Activated naive CD8-positive, alpha-beta T cell treated with anti-CD3 and anti-CD28 coated beads, Interleukin-2, amount 10 ng/mL, durations not matched to agents 7 days and 5 days (primary cell): ENCODE measurements at regions not wholly inside any gene's neighbourhood (a gene's known extent, or its start where the extent isn't known, plus 50 kb on each side); places are given as distances from the start of the nearest gene placed in this dataset.
"Not testable (repeated sequence)": the region's sequence is repeated elsewhere in the genome, so short reads cannot be mapped to it uniquely, and the experiment has no call there.

ENCODE experiments used
- ATAC-seq: fragments of 150-1000 bp; cut with Tn5 transposase; one replicate; pipeline ENCODE4 v1.10.0; 2021; ENCODE audit warnings: low read depth, moderate library complexity
- POLR2A ChIA-PET: fragments of 350-600 bp; sonication (Branson Sonifier 250); formaldehyde crosslinking; loops from one replicate; lab custom pipeline; 2021; ENCODE audit warnings: antibody characterized with exemption; lab: Charles Lee
- DNase-seq: peaks from one replicate; pipeline ENCODE4 v3.0.0; 2021
- H3K27ac Mint-ChIP-seq: one replicate; pipeline ENCODE4 v1.8.0; 2022; ENCODE audit warnings: mild to moderate bottlenecking, mixed read lengths
- H3K27me3 Mint-ChIP-seq: one replicate; pipeline ENCODE4 v1.8.0; 2022; ENCODE audit warnings: mild to moderate bottlenecking, moderate library complexity, mixed read lengths
- H3K36me3 Mint-ChIP-seq: one replicate; pipeline ENCODE4 v1.8.0; 2021; ENCODE audit warnings: mild to moderate bottlenecking, mixed read lengths
- H3K4me1 Mint-ChIP-seq: one replicate; pipeline ENCODE4 v1.8.0; 2021; ENCODE audit warnings: mixed read lengths
- H3K4me3 Mint-ChIP-seq: one replicate; pipeline ENCODE4 v1.8.0; 2022; ENCODE audit warnings: mild to moderate bottlenecking, moderate library complexity, mixed read lengths
- H3K9me3 Mint-ChIP-seq: one replicate; pipeline ENCODE4 v1.8.0; 2021; ENCODE audit warnings: mixed read lengths

DNA sequence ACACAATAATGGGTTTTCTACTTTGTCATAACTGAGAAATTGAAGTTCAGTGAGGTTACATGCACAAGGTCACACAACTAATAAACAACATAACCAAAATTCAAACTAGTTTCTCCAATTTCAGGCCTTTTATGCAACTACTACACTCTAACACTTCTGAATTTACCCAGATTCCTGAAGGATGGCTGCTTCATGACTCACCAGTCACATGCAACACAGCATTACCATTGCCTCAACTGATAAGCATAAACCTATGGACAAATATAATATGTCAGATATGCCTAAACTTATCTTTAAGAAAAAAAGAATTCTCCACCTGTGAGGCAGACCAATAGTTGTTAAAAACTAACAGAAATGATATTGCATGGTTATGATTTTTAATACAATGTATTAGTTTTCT, 586.5 kb upstream of the SLC8A1 start:
- Mint-ChIP-seq H3K4me3 (no peak overlapping the region), H3K36me3 (no peaks in the 10 kb centered on the region), H3K27ac (no peak overlapping the region), H3K27me3 (no peaks in the 10 kb centered on the region), H3K9me3 (no peaks in the 10 kb centered on the region), H3K4me1 (no peaks in the 10 kb centered on the region)
- no peak for DNase-seq
- POLR2A ChIA-PET: no interaction called here
- ATAC-seq: no peak

DNA sequence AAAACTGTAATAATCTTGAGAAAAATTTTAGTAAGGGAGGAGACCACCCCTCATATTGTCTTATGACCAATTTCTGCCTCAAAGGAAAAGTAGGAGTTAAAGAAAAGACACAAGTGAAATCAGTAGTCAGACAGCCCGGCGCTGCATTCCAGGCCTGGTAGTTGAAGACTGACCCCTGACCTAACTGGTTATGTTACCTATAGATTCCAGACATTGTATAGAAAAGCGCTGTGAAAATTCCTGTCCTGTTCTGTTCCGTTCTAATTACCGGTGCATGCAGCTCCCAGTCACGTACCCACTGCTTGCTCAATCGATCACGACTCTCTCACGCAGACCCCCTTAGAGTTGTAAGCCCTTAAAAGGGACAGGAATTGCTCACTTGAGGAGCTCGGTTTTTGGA, 587.9 kb upstream of the SLC8A1 start:
- H3K4me1 Mint-ChIP-seq, ATAC-seq, H3K27ac Mint-ChIP-seq, DNase-seq, H3K36me3 Mint-ChIP-seq, H3K27me3 Mint-ChIP-seq, H3K9me3 Mint-ChIP-seq, H3K4me3 Mint-ChIP-seq, POLR2A ChIA-PET: not testable (repeated sequence)

DNA sequence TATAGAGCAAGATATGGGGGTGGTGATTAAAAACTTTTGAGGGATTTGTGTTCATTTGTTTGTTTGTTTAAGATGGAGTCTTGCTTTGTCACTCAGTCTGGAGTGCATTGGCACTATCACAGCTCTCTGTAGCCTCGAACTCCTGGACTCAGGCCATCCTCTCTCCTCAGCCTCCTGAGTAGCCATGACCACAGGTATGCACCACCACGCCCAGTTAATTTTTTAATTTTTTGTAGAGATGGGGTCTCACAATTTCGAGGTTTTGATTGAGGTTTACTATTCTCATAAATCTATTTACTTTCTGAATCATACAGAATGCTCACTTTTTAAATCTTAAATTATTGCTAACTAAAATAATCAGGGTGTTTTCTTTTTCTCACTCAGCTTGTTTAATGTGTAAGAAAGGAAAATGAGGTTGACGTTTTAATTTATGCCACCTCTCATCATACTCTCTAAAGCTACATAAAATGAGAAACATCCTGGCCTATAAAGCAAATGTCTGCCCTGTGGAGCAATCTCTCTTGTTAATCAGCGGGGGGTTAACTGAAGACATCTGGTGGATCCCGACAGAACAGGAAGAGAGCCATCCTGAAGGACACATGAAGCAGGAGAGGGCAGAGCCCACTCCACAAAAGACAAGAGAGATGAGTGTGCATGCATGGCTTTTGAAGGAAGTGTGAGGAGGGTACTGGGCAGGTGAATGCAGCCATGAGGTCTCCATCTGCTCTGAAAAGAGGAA, 589.1 kb upstream of the SLC8A1 start:
- Mint-ChIP-seq H3K4me3 (no peak overlapping the region), H3K27me3 (no peaks in the 10 kb centered on the region), H3K36me3 (no peaks in the 10 kb centered on the region), H3K27ac (no peak overlapping the region), H3K9me3 (no peaks in the 10 kb centered on the region), H3K4me1 (no peaks in the 10 kb centered on the region)
- DNase-seq (no peak), ATAC-seq (no peak)
- POLR2A ChIA-PET: no interaction called here

DNA sequence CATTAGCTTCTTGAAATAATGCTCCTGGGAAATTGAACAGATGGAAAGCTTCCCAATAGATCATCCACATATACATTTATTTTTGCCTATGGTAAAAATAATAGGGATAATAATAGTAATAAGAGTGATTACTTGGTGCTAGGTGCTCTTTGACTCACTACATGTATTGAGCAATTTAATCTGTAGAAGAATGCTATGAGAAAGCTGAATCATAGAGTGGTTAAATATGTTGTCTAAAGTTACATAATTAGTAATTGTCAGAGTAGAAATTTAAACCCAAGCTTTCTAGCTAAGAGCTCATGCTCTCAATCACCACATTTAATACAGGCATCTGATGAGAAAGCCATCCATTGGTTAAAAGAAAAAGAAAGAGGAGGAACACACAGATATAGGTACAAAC, 590.5 kb upstream of the SLC8A1 start:
- Mint-ChIP-seq H3K27ac (no peak overlapping the region), H3K4me1 (no peaks in the 10 kb centered on the region), H3K27me3 (no peaks in the 10 kb centered on the region), H3K9me3 (no peaks in the 10 kb centered on the region), H3K36me3 (no peaks in the 10 kb centered on the region), H3K4me3 (no peak overlapping the region)
- ATAC-seq (no peak), DNase-seq (no peak)
- POLR2A ChIA-PET: no interaction called here

DNA sequence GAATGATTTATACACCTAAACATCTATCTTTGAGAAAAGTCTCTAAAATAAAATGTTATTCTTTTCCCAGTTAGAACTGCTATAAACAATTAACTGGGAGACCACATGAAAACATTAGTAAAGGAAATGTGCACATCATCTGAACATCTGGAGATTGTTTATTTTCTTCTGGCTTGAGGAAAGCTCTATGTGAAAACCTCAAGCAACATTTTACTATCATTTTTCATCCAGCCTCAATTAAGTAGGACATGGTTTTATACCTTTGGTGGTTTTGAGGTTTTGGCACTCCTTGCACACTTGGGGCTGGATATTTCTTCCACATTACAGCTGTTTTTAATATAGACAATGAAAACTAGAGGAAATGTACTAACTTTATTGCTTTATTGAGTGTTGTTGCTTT, 609.5 kb upstream of the SLC8A1 start:
- POLR2A ChIA-PET: no interaction called here
- ATAC-seq: no peak
- Mint-ChIP-seq H3K27ac (no peak overlapping the region), H3K4me1 (no peaks in the 10 kb centered on the region), H3K9me3 (no peaks in the 10 kb centered on the region), H3K36me3 (no peaks in the 10 kb centered on the region), H3K4me3 (no peak overlapping the region), H3K27me3 (no peaks in the 10 kb centered on the region)
- no peak for DNase-seq

DNA sequence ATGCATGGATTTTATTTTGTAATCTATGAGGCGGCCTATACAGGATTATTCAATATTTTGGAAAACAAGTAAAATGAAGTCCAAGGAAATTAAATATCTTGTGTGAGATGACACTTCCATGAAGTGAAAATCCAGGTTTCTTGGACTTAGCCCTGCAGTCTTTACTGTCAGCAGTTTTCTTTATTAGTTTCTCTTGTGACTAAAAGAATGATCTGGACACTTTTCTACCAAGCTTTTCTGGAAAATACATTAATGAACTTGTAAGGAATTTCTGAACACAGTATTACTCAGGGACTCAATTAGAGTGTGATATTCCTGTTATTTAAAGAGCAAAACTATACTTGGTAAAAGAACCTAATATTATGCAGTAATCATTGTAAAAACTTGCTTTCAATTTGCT, 610.4 kb upstream of the SLC8A1 start:
- H3K4me3 Mint-ChIP-seq: no peak overlapping the region
- DNase-seq: no peak
- H3K36me3 Mint-ChIP-seq: no peaks in the 10 kb centered on the region
- no peak overlapping the region for H3K27ac Mint-ChIP-seq
- H3K27me3 Mint-ChIP-seq: no peaks in the 10 kb centered on the region
- no peak for ATAC-seq
- no peaks in the 10 kb centered on the region for H3K9me3 Mint-ChIP-seq
- H3K4me1 Mint-ChIP-seq: no peaks in the 10 kb centered on the region
- POLR2A ChIA-PET: no interaction called here

DNA sequence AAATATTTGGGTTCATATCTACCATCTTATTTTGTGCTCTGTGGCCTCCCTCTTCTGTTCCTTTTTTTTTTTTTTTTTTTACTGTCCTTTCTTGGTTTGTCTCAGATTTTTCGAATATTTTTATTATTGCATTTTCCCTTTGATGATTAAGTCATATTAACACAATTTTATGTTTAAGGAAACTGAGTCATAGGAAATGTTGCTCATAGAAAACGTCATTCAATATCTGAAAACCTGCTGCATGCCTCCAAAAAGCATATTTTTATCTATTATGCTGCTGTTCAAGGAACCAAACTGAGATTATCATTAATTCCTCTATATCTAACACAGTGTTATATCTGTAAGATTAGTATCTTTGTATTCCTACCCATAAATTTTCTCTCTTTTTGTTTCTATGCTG, 614.3 kb upstream of the SLC8A1 start:
- no peak overlapping the region for H3K4me3 Mint-ChIP-seq
- H3K27me3 Mint-ChIP-seq: no peaks in the 10 kb centered on the region
- POLR2A ChIA-PET: no interaction called here
- no peak for ATAC-seq
- H3K36me3 Mint-ChIP-seq: no peaks in the 10 kb centered on the region
- DNase-seq: no peak
- H3K4me1 Mint-ChIP-seq: no peaks in the 10 kb centered on the region
- H3K9me3 Mint-ChIP-seq: no peaks in the 10 kb centered on the region
- H3K27ac Mint-ChIP-seq: no peak overlapping the region

DNA sequence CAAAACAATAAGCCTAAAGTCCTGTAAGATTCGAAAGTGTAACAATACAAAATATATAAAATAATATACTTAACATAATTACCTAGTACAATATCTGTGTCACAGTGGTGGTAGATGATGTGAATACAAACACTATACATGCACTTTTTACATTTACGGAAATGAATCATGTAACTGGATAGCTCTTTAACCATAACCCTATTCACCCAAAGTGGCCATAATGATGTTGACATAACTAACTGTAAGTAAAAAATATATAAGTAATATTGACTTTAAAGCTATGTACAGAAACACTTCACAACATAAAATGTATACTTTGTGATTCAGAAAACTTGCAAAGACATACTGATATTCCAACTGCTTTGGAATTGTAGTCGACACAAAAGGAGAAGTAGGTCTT, 616.9 kb upstream of the SLC8A1 start:
- H3K4me3 Mint-ChIP-seq: no peak overlapping the region
- H3K36me3 Mint-ChIP-seq: no peaks in the 10 kb centered on the region
- no peak overlapping the region for H3K27ac Mint-ChIP-seq
- no peaks in the 10 kb centered on the region for H3K9me3 Mint-ChIP-seq
- ATAC-seq: no peak
- no peaks in the 10 kb centered on the region for H3K27me3 Mint-ChIP-seq
- DNase-seq: no peak
- POLR2A ChIA-PET: interaction anchor here (0.5 kb wide), 1 partner anchor 393 kb away, joined by 6 read pairs; no protein-coding TSS in a partner anchor
- H3K4me1 Mint-ChIP-seq: no peaks in the 10 kb centered on the region

DNA sequence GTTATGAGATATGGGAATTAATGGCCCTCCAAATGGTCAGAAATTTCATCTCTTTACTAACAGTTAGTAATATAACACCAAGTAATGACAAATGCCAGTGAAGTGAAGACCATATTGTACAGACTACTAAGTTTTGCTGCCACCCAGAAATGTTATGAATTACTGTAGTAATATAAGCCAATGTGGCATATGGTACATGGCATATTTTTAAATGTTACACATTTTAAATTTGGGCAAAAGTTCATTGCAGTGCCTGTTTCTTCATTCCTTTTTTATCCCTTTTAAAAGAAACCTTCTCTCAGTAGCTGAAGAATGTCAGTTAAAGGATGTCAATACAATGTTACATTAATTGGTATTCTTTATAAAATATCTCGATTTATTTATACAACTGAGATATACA, 626.5 kb upstream of the SLC8A1 start:
- POLR2A ChIA-PET: no interaction called here
- Mint-ChIP-seq H3K9me3 (no peaks in the 10 kb centered on the region), H3K4me3 (no peak overlapping the region), H3K36me3 (no peaks in the 10 kb centered on the region), H3K4me1 (no peaks in the 10 kb centered on the region), H3K27me3 (no peaks in the 10 kb centered on the region), H3K27ac (no peak overlapping the region)
- DNase-seq (no peak), ATAC-seq (no peak)

DNA sequence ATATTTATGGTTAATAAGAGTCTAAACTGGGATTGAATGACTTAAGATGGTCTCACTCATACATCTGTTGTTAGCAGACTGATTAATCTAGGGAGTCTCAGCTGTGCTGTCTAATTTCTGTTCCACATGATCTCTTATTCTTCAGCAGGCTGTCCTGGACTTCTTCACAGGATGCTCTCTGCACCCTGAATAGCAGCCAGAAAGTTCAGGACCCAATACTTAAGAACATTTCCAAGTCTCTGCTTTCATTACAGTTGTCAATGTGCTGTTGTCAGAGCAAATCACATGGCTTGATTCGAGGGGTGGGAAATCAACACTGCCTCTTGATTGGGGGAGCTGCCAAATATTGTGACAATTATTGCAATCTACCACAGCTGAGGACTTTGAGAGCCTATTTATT, 627.1 kb upstream of the SLC8A1 start:
- DNase-seq (no peak), ATAC-seq (no peak)
- no peaks in the 10 kb centered on the region for H3K36me3 Mint-ChIP-seq
- H3K9me3 Mint-ChIP-seq: no peaks in the 10 kb centered on the region
- POLR2A ChIA-PET: no interaction called here
- no peak overlapping the region for H3K4me3 Mint-ChIP-seq
- H3K27ac Mint-ChIP-seq: no peak overlapping the region
- H3K27me3 Mint-ChIP-seq: no peaks in the 10 kb centered on the region
- no peaks in the 10 kb centered on the region for H3K4me1 Mint-ChIP-seq

DNA sequence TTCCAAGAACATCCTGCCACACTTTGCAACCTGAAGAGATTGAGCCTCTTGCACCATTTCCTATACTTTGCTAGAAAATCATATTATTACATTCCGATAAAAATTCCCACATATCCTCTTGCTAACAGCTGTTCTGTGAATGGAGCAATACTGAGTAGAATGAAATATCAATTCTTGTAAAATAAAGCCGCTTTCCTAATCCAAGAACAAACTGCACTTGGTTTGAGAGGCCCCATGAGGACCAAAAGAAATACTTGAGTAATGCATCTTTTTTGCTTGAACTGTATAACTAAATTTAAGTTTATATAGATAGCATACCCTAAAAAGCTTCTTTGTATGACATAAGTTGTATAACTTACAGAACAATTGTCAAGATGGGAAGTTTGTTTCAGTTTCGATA, 632.4 kb upstream of the SLC8A1 start:
- Mint-ChIP-seq H3K27ac (no peak overlapping the region), H3K9me3 (no peaks in the 10 kb centered on the region), H3K4me1 (no peaks in the 10 kb centered on the region), H3K4me3 (no peak overlapping the region), H3K27me3 (no peaks in the 10 kb centered on the region), H3K36me3 (no peaks in the 10 kb centered on the region)
- ATAC-seq: no peak
- no peak for DNase-seq
- POLR2A ChIA-PET: no interaction called here

DNA sequence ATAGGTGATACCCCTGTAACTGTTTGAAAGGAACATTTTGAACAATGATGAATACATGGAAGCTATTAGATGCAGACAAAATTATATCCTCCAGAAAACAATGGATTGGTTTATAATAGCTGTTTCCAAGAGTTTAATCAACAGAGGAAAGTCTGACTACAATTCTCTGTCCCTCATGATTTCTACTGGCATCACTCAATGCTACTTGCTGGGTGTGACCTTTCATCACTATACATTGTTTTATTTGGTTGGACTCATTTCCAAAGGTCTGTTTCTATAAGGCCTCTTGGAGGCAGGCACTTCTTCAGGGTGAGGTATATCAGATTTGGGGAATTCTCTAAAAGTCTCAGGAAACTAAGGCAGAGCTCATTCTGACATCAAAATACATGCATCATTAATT, 636.1 kb upstream of the SLC8A1 start:
- POLR2A ChIA-PET: no interaction called here
- Mint-ChIP-seq H3K27ac (no peak overlapping the region), H3K4me1 (no peaks in the 10 kb centered on the region), H3K27me3 (no peaks in the 10 kb centered on the region), H3K36me3 (no peaks in the 10 kb centered on the region), H3K9me3 (no peaks in the 10 kb centered on the region), H3K4me3 (no peak overlapping the region)
- ATAC-seq (no peak), DNase-seq (no peak)

DNA sequence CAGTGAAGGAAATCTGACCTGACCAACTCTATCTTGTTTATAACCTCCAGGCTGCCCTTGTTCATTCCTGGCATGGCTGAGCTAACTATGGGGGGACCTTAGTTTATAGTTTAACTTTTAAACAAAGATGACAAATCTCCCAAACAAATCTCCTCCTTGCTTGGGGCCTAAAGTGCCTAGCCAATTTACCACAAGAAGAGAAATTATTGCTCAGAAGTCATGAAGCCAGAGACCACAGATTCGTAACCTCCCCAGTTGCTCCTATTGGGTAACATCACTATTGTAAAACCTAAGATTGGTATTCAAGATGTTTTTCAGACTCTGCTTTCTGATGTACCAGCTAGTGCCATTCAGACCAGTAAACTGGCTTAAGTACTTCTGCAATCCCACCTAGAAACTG, 649.4 kb upstream of the SLC8A1 start:
- Mint-ChIP-seq H3K27me3 (no peaks in the 10 kb centered on the region), H3K9me3 (no peaks in the 10 kb centered on the region), H3K4me3 (no peak overlapping the region), H3K4me1 (no peaks in the 10 kb centered on the region), H3K27ac (no peak overlapping the region), H3K36me3 (no peaks in the 10 kb centered on the region)
- ATAC-seq (no peak), DNase-seq (no peak)
- POLR2A ChIA-PET: no interaction called here

DNA sequence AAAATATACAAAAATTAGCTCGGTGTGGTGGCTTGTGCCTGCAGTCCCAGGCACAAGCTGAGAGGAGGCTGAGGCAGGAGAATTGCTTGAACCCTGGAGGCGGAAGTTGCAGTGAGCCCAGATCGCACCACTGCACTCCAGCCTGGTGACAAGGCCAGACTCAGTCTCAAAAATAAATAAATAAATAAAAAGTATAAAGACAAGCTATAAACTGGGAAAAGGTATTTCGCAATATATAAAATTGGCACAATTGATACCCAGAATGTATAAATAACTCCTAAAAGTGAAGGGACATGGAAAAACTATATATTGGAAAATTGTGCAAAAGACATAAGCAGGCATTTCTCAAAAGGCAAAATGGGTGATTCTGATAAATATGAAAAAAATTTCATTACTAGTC, 657.9 kb upstream of the SLC8A1 start:
- no peaks in the 10 kb centered on the region for H3K4me1 Mint-ChIP-seq
- H3K27ac Mint-ChIP-seq: no peak overlapping the region
- POLR2A ChIA-PET: no interaction called here
- DNase-seq (no peak), ATAC-seq (no peak)
- H3K27me3 Mint-ChIP-seq: no peaks in the 10 kb centered on the region
- H3K9me3 Mint-ChIP-seq: no peaks in the 10 kb centered on the region
- H3K4me3 Mint-ChIP-seq: no peak overlapping the region
- no peaks in the 10 kb centered on the region for H3K36me3 Mint-ChIP-seq
